Peyer's patch (tissue), 4 donors: ENCODE measurements at regions not wholly inside any gene's neighbourhood (a gene's known extent, or its start where the extent isn't known, plus 50 kb on each side); places are given as distances from the start of the nearest gene placed in this dataset.

Experiments
- POLR2A ChIP-seq, 2 donors: fragments of 450-650 bp; IDR thresholded peaks; one replicate each; pipeline ENCODE4 v1.5.1; 2017; ENCODE audit warnings: antibody characterized with exemption in 2 of 2, mild to moderate bottlenecking in 2 of 2, moderate library complexity in 2 of 2
- TF ChIP-seq, protein P1 (sequence below), 6 experiments: fragments of 450-650 bp in 4 of 6; fragments of 200-600 bp in 2 of 6; sonication (generic) in 1 of 6; IDR thresholded peaks; one replicate each; pipeline ENCODE4 v1.5.1; 2017 to 2019; ENCODE audit warnings: antibody characterized with exemption in 6 of 6, mild to moderate bottlenecking in 3 of 6, moderate library complexity in 1 of 6

- TF ChIP-seq POLR2A (IDR thresholded peaks at IDR 0.05), result no peak
- TF ChIP-seq, protein P1, sequence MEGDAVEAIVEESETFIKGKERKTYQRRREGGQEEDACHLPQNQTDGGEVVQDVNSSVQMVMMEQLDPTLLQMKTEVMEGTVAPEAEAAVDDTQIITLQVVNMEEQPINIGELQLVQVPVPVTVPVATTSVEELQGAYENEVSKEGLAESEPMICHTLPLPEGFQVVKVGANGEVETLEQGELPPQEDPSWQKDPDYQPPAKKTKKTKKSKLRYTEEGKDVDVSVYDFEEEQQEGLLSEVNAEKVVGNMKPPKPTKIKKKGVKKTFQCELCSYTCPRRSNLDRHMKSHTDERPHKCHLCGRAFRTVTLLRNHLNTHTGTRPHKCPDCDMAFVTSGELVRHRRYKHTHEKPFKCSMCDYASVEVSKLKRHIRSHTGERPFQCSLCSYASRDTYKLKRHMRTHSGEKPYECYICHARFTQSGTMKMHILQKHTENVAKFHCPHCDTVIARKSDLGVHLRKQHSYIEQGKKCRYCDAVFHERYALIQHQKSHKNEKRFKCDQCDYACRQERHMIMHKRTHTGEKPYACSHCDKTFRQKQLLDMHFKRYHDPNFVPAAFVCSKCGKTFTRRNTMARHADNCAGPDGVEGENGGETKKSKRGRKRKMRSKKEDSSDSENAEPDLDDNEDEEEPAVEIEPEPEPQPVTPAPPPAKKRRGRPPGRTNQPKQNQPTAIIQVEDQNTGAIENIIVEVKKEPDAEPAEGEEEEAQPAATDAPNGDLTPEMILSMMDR (IDR thresholded peaks at IDR 0.05), result no peak
Observed at GRCh38 chr5:126138281-126138931, 284.8 kb upstream of the GRAMD2B start.
